Sciatic nerve (tissue), 2 donors: ENCODE measurements at regions not wholly inside any gene's neighbourhood (a gene's known extent, or its start where the extent isn't known, plus 50 kb on each side); places are given as distances from the start of the nearest gene placed in this dataset.

Experiments
- ATAC-seq: fragments of 200-7000 bp; cut with Tn5 transposase; one replicate; pipeline ENCODE4 v1.9.1; 2020; ENCODE audit warnings: mild to moderate bottlenecking, moderate library complexity
- DNase-seq: peaks from one replicate; pipeline ENCODE4 v3.0.0-alpha.2; 2020; ENCODE audit warnings: low spot score
- intact Hi-C: fragments of 100-400 bp; cut with DNase I; formaldehyde crosslinking; loops from one replicate; pipeline ENCODE4 v1.14.2; 2022
- donor health status: DM: no; HTN: no; CAD: no.
- donor health status: DM: no; HTN: no; CAD: no.

DNA sequence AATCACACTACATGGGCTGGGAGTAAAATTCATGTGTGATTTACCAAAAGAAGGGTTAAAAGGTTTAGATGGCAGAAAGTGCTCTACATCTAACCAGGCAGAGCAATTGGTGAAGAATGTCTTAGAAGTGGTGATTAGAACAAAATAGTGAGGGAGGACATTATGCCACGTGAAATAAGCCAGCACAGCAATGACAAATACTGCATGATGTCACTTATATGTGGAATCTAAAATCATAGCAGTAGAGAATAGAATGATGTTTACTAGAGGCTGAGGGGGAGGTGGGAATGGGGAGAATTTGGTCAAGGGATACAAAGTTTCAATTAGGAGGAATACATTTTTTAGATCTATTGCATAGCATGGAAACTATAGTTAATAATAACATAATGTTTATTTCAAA is 253.3 kb downstream of the KCNS3 start:
- ATAC-seq (no peak), DNase-seq (no peak)
- intact Hi-C loops: no loop called here

DNA sequence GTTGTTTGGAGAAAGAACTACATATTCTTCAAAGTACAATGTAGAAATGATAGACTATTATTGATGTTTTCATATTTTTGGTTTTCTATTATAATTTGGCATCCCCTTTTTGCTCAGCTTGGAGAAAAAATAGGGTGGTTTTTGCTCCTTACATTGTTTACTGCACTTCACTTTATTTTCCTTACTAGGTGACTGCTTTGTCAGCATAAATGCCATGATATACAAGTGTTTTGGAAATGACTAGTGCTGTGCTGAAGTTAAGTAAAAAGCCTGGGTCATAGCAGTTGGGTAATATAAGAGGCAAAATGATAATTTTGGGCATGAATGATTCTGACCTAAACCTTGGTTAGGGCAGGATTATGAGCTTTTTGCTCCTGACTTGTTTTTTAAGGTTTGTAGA is 250.9 kb downstream of the KCNS3 start:
- intact Hi-C loops: no loop called here
- ATAC-seq (no peak), DNase-seq (no peak)

DNA sequence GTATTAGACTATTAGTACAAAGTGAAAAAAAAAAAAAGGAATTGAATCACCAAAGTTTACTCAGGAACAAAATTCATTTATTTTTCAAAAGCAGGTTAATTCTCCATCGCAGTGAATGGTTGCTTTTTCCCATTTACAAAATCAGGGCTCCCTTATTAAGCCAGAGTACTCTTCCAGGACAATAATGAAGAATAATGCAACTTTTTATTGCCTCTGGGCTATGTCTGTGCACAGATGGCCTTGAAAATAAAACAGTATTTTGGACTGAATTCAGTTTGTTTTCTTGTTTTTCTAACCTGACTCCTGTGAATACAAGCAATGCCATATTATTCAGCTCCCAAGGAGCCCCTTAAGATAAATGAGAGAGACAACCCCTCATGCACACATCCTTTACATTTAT is 246.8 kb downstream of the KCNS3 start:
- ATAC-seq (no peak), DNase-seq (no peak)
- intact Hi-C loops: no loop called here

DNA sequence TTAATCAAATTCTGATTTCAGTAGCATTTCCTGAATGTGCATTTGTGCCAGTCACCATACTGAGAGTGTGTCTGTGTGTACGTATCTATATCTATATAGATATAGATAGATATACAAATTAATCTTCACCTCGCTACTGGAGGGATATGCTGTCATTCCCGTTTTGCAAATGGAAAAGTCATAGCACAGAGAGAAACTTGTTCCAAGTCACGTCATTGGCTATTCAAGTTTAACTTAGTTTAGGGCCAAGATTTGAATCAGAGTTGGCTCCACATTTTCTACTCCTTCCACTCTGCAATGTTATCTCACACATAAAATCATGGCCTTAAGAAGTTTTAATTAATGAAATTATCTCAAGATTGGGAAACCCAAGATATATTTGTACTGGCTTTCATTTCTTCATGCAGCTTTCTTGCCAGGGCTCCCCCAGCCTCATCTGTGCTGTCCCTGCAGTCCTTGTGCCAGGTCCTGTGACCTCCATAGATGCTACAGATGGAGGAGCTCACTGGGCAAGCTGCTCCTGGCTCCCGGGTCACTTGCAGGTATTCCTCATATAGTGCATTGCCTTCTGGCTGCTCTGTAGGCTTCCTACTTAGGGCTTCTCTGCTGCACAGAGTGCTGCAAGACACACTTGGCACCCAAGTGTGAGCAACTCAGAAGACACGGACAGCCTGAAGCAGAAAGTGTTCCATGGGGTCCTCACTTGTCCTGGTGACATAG is 245.8 kb downstream of the KCNS3 start:
- DNase-seq (no peak), ATAC-seq (no peak)
- intact Hi-C loops: loop anchor here (5.0 kb wide), 1 partner anchor 727 kb away; no protein-coding TSS in a partner anchor

DNA sequence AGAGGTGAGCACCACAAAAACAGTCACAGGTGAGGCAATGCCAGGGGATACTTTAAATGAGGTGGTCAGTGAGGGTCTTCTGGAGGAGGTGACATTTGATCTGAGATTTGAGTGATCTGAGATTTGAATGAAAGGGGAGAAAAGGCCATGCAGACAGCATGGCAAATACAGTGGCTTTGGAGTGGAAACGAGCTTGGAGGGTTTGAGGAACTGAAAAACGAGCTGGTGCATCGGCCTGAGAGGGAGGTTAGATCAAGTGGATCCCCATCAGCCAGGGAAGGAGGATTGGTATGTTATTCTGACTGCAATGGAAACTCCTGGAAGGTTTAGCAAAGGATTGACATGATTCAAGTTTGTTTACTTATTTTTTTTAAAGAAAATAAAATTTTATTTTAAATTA is 245.1 kb downstream of the KCNS3 start:
- intact Hi-C loops: loop anchor here (1.0 to 5.0 kb wide), 2 partner anchors 28 to 726 kb away; no protein-coding TSS in a partner anchor
- DNase-seq (no peak), ATAC-seq (no peak)

DNA sequence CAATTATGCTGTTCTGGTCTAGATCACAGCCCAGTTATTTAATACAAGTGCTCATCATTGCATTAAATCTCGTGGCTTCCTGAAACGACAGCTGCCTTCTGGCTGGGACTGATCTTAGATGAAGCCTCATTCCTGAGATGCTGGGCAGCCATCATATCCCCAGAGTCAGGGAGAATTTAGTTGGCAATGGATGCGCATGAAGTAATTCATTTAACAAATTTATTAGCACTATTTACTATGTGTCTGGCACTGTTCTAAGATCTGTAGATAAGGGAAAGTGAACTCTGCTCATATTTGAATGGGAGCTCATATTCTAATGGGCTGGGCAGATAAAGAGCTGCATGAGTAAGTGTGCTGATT is 244.7 kb downstream of the KCNS3 start:
- intact Hi-C loops: loop anchor here (1.0 to 5.0 kb wide), 2 partner anchors 28 to 726 kb away; no protein-coding TSS in a partner anchor
- DNase-seq (no peak), ATAC-seq (no peak)

DNA sequence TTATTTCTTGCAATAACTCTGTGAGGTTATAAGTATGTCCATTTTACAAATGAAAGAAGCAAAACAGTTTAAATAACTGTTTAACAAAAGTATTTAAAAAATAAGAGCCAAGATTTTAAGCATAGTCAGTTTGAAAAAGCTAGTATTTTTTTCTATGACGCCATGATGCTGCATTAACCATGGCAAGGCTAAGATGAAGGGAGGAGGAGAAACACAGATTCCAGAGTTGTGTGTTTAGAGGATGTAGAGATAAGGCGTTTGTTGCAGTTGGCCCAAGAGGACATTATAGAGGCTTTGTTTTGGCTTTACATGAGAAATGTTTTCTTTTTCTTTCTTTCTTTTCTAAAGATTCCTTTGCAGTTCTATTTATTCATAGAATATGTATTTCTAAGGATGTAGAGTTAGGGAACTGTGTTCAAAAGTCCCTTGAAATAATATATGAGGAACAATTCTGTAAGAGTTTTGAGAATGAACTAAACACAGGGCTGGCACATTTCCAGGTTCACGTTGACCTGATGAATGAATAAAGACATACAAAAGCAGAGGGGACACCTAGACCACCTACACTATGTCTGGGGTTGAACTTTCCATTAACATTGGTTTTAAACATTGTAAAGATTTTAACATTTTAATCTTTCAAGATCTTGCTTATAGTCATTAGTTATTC is 244.2 kb downstream of the KCNS3 start:
- ATAC-seq (no peak), DNase-seq (no peak)
- intact Hi-C loops: loop anchor here (1.0 to 5.0 kb wide), 2 partner anchors 29 to 725 kb away; no protein-coding TSS in a partner anchor

DNA sequence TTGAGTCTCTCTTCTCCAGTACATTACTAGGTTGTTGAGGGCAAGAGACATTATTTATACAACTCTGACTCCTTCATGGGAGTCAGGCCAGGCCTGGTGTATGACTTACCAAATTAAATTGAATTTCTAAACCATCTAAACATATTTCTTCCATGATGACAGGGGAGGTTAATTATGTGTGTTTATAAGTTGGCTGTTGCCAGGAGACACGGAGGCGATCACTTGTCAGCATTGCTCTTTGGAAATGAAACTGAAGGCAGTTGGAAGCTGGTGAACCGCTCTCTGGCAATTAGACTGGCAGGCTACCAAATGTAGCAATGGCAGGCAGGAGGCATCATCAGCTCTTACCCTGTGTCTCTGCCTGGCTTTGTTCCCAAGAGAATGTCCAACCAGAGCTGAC is 241.4 kb downstream of the KCNS3 start:
- no peak for ATAC-seq
- DNase-seq: no peak

DNA sequence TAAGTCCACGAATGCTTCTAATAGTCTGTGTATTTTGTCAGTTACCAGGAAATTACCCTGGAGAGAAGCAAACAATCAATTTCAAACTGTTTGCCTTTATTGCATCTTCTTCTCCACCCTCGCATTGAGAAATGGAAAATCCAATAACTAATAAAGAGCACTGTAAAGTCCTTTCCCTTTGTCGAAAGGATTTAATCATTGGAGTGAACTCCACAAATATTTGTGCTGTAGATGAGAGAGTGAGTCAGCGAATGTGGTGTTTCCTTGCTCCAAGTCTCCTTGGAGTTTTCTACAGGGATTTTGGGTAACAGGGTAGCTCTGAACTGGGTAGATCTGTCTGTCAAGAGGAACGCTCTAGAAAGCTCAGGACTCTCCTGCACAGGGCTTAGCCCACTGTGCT is 240.2 kb downstream of the KCNS3 start:
- ATAC-seq: no peak
- no peak for DNase-seq
- intact Hi-C loops: no loop called here

More for the DNA sequence above, 241.4 kb downstream of the KCNS3 start:
- intact Hi-C loops: loop anchor here (5.0 kb wide), 1 partner anchor 723 kb away; no protein-coding TSS in a partner anchor

DNA sequence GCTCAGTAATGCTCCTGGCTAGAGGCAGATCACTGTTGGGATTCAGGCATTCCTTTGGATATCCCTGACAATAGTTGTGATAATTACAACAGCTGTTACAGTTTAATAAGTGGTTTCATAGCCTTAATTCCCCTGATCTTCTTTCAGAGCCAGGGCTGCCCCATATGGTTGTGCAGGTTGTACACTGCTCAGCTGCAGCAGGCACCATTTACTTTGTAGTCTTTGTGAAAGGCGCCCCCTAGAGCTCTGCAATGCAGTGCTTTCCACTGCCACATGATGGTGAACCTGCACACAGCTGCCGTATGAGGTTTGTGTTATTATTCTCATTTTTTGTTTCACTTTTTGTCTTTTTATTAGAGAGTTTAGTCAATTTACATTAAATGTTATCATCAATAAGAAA is 239.1 kb downstream of the KCNS3 start:
- DNase-seq: no peak
- ATAC-seq: no peak
- intact Hi-C loops: no loop called here

DNA sequence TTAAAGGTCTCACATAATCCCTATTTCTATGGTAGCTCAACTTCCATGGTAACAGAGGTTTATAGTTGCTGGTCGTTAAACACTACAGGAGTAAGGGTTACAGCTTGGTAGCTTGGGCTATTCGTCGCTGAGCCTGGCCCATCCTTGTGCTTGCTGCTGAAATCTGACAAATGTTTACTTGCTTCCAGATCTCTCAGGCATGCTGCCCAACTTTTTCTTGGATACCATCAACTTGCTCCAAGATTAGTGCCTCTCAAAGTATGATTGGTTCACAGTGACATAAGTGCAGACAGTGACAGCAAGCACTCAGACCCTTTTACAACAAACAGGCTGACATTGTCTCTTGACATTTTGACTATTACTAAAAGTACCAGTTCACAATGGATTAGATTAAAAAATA is 231.8 kb downstream of the KCNS3 start:
- intact Hi-C loops: no loop called here
- ATAC-seq (no peak), DNase-seq (no peak)

DNA sequence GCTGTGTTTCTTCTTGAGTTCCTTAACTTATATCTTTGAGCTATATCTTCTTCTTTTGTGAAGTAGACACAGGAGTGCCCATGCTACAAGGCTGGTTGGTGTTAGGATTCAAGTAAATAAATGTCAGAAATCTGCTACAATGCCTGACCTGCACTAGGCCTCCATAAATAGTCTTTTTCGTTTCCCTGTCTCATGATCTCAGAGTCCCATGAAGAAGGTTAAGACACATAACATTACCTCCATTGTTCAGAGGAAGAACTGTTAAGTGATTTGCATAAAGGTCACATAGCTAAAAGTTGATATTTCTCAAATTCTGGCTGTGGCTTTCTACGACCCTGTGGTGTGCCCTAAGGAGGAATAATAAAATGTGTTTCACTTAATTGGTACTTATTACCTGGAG is 228.4 kb downstream of the KCNS3 start:
- no peak for ATAC-seq
- DNase-seq: no peak
- intact Hi-C loops: no loop called here

DNA sequence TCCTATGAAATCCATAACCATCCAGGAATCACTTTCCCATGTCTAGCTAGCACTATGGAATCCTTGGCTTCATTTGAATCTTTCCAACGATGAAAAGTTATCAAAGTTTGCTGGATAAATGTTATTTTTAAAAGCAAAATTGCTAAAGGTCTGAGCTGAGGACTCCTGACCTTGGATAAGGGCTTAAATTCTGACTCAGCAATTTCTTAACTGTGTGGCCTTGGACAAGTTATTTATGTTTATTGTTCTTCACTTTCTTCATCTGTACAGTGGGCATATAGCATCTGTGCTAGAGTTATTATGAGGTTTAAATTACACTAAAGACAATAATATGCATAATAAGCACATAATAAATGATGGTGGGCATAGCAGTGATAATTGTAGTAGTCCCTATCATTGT is 227.5 kb downstream of the KCNS3 start:
- intact Hi-C loops: no loop called here
- ATAC-seq (no peak), DNase-seq (no peak)

DNA sequence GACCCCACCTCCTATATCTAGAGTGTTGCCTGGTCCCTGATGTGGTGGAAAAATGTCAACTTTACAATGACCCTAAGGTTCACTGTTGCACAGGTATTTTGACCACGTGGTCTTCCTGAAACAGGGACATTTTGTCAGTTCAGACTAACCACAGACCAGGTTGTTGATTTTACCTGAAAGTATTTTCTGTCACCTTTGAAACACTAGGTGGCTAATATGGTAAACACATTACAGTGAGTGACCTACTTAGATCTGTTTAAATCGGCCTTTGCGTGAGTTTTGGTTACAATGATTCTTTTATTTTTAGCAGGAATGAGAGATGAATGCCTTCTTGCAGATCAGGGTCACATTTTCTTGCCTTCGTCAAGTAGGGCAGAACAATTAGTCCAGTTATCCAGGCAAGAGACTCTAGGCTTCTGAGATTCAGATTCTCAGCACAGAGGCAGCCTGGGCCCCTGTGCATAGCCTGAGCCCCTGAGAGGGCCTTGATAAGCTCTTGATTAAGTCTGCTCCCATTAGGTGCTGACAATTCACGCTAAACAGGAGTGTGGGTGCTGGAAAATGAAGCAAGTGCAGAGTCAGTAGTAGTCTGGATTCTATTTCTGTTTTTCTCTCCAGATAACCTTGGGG is 226.2 kb downstream of the KCNS3 start:
- DNase-seq (no peak), ATAC-seq (peak; percentile 84)
- intact Hi-C loops: no loop called here

DNA sequence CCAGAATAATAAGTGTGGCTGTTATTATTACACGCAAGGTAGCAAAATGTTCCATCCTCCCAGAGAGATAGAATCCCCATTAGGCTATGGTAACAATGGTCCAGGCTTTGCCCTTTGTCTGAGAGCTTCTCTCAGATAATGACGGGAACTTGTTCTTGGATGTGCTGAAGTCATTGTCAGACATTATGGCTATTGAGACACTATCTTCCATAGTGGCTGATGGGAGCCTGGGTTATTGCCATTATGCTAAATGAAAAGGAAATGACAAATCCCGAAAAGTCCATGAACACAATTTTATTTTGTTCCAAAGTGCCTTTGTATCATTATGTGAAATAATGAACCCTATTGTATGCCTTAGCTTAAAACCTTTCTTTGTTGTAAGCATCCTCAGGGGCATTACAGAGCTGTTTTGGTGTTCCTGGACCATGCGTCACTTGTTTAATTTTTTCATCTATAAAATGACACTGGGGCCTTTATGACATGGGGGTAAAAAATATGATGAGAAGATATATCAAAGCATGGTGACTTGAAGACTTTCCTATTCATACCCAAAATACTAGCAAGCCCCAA is 218.5 kb downstream of the KCNS3 start:
- intact Hi-C loops: no loop called here
- ATAC-seq (no peak), DNase-seq (no peak)

DNA sequence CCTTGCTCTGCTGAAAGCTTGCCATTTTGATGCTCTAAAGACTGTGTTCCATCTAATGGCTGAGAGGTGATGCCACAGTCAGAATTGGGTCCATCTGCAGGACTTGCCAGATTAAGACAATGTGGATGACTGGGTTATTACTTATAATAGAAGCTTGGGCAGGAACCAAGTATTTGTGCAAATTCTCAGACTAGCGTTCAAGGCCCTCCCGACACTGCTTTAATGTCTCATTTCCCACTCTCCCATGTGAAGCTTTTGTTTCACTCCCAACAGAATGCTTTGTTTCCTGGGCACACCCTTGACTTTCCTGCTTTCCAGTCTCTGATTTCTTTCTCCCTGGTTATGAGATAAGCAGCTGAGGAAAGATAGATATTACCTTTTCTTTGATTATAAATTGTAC is 215.8 kb downstream of the KCNS3 start:
- ATAC-seq: no peak
- DNase-seq: no peak
- intact Hi-C loops: no loop called here

DNA sequence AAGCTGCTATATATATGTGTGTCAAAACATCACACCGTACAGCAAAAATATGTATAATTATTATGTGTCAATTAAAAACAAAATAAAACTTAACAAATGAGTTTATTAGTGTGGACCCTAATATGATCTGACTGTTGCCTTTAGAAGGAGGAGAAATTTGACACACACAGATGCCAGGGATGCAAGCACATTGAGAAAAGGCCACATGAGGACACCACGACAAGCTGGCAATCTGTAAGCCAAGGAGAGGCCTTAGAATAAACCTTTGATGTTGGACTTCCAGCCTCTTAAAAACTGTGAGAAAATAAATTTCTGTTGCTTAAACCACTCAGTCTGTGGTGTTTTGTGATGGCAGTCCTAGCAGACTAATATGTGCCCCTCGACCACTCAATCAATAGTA is 214.7 kb downstream of the KCNS3 start:
- DNase-seq (no peak), ATAC-seq (no peak)
- intact Hi-C loops: no loop called here

DNA sequence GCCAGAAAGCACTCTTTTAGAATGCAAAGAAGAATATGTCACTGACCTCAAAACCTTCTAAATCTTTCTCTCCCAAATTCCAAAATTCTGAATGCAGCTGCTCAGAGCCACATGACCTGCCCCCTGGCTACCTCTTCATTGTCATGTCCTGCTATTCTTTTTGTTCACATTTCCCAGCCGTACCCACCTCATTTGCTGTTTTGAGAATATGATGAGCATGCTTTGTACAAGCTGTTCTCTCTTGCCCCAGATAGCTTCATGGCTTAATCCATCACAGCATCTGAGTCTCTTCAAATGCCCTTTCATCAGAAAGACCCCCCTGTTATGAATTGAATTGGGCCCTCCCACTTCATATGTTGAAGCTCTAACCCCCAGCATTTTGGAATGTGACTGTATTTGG is 214.3 kb downstream of the KCNS3 start:
- intact Hi-C loops: no loop called here
- no peak for DNase-seq
- ATAC-seq: no peak

DNA sequence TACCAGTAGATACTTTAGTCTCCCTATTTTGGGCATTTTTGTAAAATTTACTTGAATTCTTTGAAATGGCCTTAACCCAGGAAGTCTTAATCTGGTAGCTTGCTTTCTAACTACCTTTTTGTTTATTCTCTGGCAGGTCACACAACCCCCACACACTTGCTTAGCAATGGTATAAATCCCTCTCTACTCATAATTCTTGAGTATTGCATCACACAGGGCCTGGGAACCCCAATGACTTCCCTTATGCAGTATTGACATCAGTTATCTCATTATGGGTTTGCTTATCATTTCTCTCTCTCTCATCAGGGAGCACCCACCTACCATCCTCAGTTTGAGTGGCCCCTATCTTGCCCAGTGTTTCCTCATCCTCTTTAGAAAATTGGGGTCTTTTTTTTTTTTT is 207.1 kb downstream of the KCNS3 start:
- ATAC-seq: no peak
- intact Hi-C loops: no loop called here

DNA sequence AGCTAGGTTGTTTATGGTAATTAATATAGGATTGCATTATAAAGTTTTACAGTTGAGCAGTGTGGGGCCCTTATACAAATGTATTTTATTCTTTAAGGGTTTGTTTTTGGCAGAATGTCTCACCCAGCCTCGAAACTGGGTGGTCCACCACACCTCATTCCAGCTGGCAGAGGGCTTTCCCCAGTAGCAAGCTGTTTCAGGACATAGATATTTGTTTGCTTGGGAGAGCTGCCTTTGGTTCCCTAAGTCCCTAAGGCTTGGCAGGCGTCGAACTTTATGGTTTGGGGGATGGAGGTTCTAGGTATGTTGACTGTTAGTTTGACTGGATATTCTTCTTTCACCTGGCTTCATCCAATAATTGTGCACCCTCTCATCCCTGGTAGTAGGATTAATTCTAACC is 205.9 kb downstream of the KCNS3 start:
- no peak for ATAC-seq
- DNase-seq: no peak
- intact Hi-C loops: no loop called here

More for the DNA sequence above, 207.1 kb downstream of the KCNS3 start:
- DNase-seq: no peak
